ENCODE measurements at regions not wholly inside any gene's neighbourhood (a gene's known extent, or its start where the extent isn't known, plus 50 kb on each side); places are given as distances from the start of the nearest gene placed in this dataset.

- no peak for DNase-seq (ENCODE audit: extremely low read depth, insufficient read length)
- TF ChIP-seq, protein P1, sequence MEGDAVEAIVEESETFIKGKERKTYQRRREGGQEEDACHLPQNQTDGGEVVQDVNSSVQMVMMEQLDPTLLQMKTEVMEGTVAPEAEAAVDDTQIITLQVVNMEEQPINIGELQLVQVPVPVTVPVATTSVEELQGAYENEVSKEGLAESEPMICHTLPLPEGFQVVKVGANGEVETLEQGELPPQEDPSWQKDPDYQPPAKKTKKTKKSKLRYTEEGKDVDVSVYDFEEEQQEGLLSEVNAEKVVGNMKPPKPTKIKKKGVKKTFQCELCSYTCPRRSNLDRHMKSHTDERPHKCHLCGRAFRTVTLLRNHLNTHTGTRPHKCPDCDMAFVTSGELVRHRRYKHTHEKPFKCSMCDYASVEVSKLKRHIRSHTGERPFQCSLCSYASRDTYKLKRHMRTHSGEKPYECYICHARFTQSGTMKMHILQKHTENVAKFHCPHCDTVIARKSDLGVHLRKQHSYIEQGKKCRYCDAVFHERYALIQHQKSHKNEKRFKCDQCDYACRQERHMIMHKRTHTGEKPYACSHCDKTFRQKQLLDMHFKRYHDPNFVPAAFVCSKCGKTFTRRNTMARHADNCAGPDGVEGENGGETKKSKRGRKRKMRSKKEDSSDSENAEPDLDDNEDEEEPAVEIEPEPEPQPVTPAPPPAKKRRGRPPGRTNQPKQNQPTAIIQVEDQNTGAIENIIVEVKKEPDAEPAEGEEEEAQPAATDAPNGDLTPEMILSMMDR (IDR thresholded peaks at IDR 0.05; ENCODE audit: insufficient read depth, low read length, poor library complexity, severe bottlenecking), result no peak
- Histone ChIP-seq H3K4me3 (replicated peaks; ENCODE audit: low read depth, low read length) (no peak overlapping the region), H3K36me3 (ENCODE audit: control insufficient read depth, insufficient read depth, low read length) (no peaks in the 10 kb centered on the region), H3K27me3 (replicated peaks; ENCODE audit: control insufficient read depth, insufficient read depth, low read length) (no peaks in the 10 kb centered on the region)
Measured at GRCh38 chr9:73536403-73536802, 384.7 kb downstream of the ANXA1 start.

- no peaks in the 10 kb centered on the region for H3K27me3 ChIP-seq (replicated peaks; ENCODE audit: control insufficient read depth, insufficient read depth, low read length)
- no peak overlapping the region for H3K4me3 ChIP-seq (replicated peaks; ENCODE audit: low read depth, low read length)
- no peaks in the 10 kb centered on the region for H3K36me3 ChIP-seq (ENCODE audit: control insufficient read depth, insufficient read depth, low read length)
- no peak for DNase-seq (ENCODE audit: extremely low read depth, insufficient read length)
- TF ChIP-seq, protein P1 (IDR thresholded peaks at IDR 0.05; ENCODE audit: insufficient read depth, low read length, poor library complexity, severe bottlenecking), result no peak
Measured at GRCh38 chr9:73537561-73537960, 385.9 kb downstream of the ANXA1 start.

DNA sequence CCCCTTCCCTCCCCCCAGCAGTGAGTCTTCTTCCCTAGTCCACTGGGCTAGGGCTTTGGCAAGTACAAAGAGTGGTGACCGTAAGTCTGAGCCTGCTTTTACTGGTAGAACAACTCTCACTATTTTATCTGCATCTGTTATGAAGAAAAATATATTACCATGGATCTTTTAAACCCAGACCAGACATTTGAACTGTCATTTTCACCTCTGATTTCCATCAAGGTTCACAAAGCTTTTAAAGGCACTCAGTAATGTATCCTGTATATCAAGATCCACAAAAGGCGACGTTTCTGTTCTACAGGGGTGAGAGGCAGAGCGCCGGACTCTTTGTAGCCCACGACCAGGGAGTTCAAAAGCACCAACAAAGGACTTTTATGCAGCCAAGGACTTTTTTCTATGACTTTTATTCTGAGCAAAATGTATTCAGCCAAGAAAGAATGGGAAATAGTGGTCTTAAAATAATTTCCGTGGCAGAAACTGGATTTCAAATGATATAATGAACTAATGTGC, 388.3 kb downstream of the ANXA1 start:
- no peak for DNase-seq (ENCODE audit: extremely low read depth, insufficient read length)
- Histone ChIP-seq H3K4me3 (replicated peaks; ENCODE audit: low read depth, low read length) (no peak overlapping the region), H3K36me3 (ENCODE audit: control insufficient read depth, insufficient read depth, low read length) (no peaks in the 10 kb centered on the region), H3K27me3 (replicated peaks; ENCODE audit: control insufficient read depth, insufficient read depth, low read length) (no peaks in the 10 kb centered on the region)
- TF ChIP-seq, protein P1 (IDR thresholded peaks at IDR 0.05; ENCODE audit: insufficient read depth, low read length, poor library complexity, severe bottlenecking), result no peak

- no peaks in the 10 kb centered on the region for H3K27me3 ChIP-seq (replicated peaks; ENCODE audit: control insufficient read depth, insufficient read depth, low read length)
- H3K36me3 ChIP-seq (ENCODE audit: control insufficient read depth, insufficient read depth, low read length), result no peaks in the 10 kb centered on the region
- TF ChIP-seq, protein P1 (IDR thresholded peaks at IDR 0.05; ENCODE audit: insufficient read depth, low read length, poor library complexity, severe bottlenecking), result no peak
- DNase-seq (ENCODE audit: extremely low read depth, insufficient read length), result no peak
- no peak overlapping the region for H3K4me3 ChIP-seq (replicated peaks; ENCODE audit: low read depth, low read length)
Measured at GRCh38 chr9:73541923-73542322, 390.3 kb downstream of the ANXA1 start.

- DNase-seq (ENCODE audit: extremely low read depth, insufficient read length), result no peak
- Histone ChIP-seq H3K36me3 (ENCODE audit: control insufficient read depth, insufficient read depth, low read length) (no peaks in the 10 kb centered on the region), H3K4me3 (replicated peaks; ENCODE audit: low read depth, low read length) (no peak overlapping the region), H3K27me3 (replicated peaks; ENCODE audit: control insufficient read depth, insufficient read depth, low read length) (no peaks in the 10 kb centered on the region)
- TF ChIP-seq, protein P1 (IDR thresholded peaks at IDR 0.05; ENCODE audit: insufficient read depth, low read length, poor library complexity, severe bottlenecking), result no peak
Measured at GRCh38 chr9:73543727-73544126, 392.1 kb downstream of the ANXA1 start.

- H3K36me3 ChIP-seq (ENCODE audit: control insufficient read depth, insufficient read depth, low read length), result no peaks in the 10 kb centered on the region
- DNase-seq (ENCODE audit: extremely low read depth, insufficient read length), result no peak
- TF ChIP-seq, protein P1 (IDR thresholded peaks at IDR 0.05; ENCODE audit: insufficient read depth, low read length, poor library complexity, severe bottlenecking), result no peak
Measured at GRCh38 chr9:73548201-73548600, 396.5 kb downstream of the ANXA1 start.

More at GRCh38 chr9:73548201-73548600, 396.5 kb downstream of the ANXA1 start:
- Histone ChIP-seq H3K27me3 (replicated peaks; ENCODE audit: control insufficient read depth, insufficient read depth, low read length) (no peaks in the 10 kb centered on the region), H3K4me3 (replicated peaks; ENCODE audit: low read depth, low read length) (no peak overlapping the region)

Data from GM06990 (cell line).